ENCODE measurements at regions not wholly inside any gene's neighbourhood (a gene's known extent, or its start where the extent isn't known, plus 50 kb on each side); places are given as distances from the start of the nearest gene placed in this dataset.

DNA sequence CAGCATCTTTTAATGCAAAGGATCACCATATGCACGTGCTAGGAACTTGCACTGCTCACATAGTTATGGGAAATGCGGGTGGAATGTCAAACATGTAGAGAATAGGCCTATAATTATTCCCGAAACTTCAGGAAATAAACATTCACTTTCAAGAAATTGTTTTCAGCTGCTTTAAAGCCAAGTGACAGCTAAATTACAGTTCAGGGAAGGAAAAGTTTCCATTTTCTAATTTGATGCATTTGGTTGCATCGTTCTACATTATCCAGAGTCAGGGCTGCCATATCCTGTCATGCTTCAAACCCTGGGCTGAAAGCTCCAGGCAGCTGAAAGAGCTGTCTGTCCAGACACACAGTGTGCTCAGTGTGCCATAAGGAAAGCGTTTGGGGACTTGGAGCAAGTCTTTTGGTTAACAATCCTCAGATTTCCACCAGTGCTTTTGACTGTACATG is 518.1 kb downstream of the CSNK1G3 start:
- no peaks in the 10 kb centered on the region for H3K4me1 ChIP-seq (ENCODE audit: control insufficient read depth in 1 of 2, low read depth in 2 of 2)
- H3K36me3 ChIP-seq = no peaks in the 10 kb centered on the region
- ATAC-seq (ENCODE audit: insufficient number of reproducible peaks, low FRiP score, low read depth) (no peak), DNase-seq (ENCODE audit: low spot score) (no peak)
- TF ChIP-seq, protein P1, sequence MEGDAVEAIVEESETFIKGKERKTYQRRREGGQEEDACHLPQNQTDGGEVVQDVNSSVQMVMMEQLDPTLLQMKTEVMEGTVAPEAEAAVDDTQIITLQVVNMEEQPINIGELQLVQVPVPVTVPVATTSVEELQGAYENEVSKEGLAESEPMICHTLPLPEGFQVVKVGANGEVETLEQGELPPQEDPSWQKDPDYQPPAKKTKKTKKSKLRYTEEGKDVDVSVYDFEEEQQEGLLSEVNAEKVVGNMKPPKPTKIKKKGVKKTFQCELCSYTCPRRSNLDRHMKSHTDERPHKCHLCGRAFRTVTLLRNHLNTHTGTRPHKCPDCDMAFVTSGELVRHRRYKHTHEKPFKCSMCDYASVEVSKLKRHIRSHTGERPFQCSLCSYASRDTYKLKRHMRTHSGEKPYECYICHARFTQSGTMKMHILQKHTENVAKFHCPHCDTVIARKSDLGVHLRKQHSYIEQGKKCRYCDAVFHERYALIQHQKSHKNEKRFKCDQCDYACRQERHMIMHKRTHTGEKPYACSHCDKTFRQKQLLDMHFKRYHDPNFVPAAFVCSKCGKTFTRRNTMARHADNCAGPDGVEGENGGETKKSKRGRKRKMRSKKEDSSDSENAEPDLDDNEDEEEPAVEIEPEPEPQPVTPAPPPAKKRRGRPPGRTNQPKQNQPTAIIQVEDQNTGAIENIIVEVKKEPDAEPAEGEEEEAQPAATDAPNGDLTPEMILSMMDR (IDR thresholded peaks at IDR 0.05) = no peak
- H3K27ac ChIP-seq = no peak overlapping the region
- H3K4me3 ChIP-seq = no peak overlapping the region
- no peaks in the 10 kb centered on the region for H3K9me3 ChIP-seq
- H3K27me3 ChIP-seq (replicated peaks; ENCODE audit: insufficient read depth) = no peaks in the 10 kb centered on the region

DNA sequence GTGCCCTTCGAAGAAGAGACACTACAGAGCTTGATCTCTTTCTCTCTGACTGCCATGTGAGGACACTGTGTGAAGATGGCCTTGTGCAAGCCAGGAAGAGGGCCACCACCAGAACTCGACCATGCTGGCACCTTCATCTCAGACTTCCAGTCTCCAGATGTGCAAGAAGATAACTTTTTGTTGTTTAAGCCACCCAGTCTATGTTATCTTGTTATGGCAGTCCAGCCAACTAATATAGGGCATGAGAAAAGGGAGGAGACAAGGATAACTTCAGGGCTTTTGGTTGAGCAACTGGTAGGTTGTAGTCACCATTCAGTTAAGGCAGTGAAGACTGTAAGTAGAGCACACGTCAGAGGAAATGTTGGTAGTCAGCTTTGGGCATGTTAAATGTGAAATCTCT is 515.5 kb downstream of the CSNK1G3 start:
- no peak overlapping the region for H3K4me3 ChIP-seq
- H3K36me3 ChIP-seq = no peaks in the 10 kb centered on the region
- DNase-seq (ENCODE audit: low spot score) (no peak), ATAC-seq (ENCODE audit: insufficient number of reproducible peaks, low FRiP score, low read depth) (no peak)
- H3K9me3 ChIP-seq = no peaks in the 10 kb centered on the region
- no peaks in the 10 kb centered on the region for H3K27me3 ChIP-seq (replicated peaks; ENCODE audit: insufficient read depth)
- no peak overlapping the region for H3K27ac ChIP-seq
- H3K4me1 ChIP-seq (ENCODE audit: control insufficient read depth in 1 of 2, low read depth in 2 of 2) = no peaks in the 10 kb centered on the region
- TF ChIP-seq, protein P1 (IDR thresholded peaks at IDR 0.05) = no peak

DNA sequence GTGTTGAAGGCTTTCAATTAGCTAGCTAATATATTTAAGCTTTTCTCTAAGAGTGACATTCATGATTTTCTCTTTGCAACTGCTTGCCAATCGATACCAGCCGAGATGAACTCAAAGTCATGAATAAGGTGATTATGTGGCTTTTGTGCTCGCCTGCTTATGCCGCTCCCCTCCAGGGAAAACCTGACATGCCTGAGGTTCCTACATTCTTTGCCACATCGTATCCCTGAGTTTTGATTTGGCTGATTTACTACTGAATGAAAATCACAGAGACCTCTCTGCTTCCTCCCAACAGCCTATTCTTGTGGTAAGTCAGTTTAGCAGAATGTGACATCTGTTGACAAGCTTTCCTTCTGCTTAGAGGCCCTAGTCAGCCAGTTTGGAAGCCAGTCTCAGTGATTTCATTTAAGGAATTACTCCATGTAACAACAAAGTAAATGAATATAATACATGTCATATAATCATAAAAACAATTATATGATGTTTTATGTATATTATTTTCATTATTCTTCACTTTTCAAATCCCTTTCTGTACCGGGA is 513.4 kb downstream of the CSNK1G3 start:
- H3K4me1 ChIP-seq (ENCODE audit: control insufficient read depth in 1 of 2, low read depth in 2 of 2) = no peaks in the 10 kb centered on the region
- no peak overlapping the region for H3K27ac ChIP-seq
- ATAC-seq (ENCODE audit: insufficient number of reproducible peaks, low FRiP score, low read depth) (no peak), DNase-seq (ENCODE audit: low spot score) (no peak)
- H3K27me3 ChIP-seq (replicated peaks; ENCODE audit: insufficient read depth) = no peaks in the 10 kb centered on the region
- H3K4me3 ChIP-seq = no peak overlapping the region
- no peaks in the 10 kb centered on the region for H3K9me3 ChIP-seq
- TF ChIP-seq, protein P1 (IDR thresholded peaks at IDR 0.05) = no peak
- H3K36me3 ChIP-seq = no peaks in the 10 kb centered on the region

DNA sequence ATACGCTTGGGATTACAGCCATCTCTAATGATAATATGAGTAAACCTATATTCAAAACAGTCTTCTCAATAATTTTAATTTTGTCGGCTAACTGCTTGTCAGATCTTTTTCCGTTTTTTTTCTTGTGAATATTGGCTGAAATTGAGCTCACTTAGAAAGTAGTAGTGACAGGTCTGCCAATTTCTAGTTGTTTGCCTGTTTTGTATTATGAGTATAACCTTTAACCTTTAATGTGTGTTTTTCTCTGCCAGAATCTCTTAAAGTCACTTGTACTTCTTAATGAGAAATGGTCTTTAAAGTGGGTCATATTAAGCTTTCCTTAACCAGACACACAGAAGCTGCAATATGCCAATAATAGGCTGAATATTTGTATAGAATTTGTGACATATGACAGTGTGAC is 511.0 kb downstream of the CSNK1G3 start:
- H3K4me1 ChIP-seq (ENCODE audit: control insufficient read depth in 1 of 2, low read depth in 2 of 2) = no peaks in the 10 kb centered on the region
- H3K9me3 ChIP-seq = no peaks in the 10 kb centered on the region
- TF ChIP-seq, protein P1 (IDR thresholded peaks at IDR 0.05) = no peak
- DNase-seq (ENCODE audit: low spot score) = no peak
- no peaks in the 10 kb centered on the region for H3K27me3 ChIP-seq (replicated peaks; ENCODE audit: insufficient read depth)
- no peaks in the 10 kb centered on the region for H3K36me3 ChIP-seq
- no peak overlapping the region for H3K4me3 ChIP-seq
- H3K27ac ChIP-seq = no peak overlapping the region
- ATAC-seq (ENCODE audit: insufficient number of reproducible peaks, low FRiP score, low read depth) = no peak

DNA sequence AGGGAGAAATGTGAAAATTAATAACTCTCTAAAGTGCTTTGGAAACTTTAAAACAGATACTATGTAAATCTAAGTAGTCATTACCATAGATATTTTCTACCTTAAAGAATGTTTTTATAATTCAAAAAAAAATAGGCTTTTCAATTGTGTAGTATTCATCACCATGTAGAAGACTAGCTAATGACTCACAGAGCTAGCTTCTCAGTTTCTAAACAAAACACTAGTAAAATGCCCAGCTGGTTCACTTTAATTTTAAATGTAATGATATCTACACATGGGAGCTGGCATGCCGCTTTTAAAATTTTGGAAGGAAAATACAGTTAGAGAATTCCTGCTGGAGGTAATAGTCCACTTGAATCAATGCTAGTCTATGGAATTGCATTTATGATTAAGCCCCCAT is 509.8 kb downstream of the CSNK1G3 start:
- ATAC-seq (ENCODE audit: insufficient number of reproducible peaks, low FRiP score, low read depth) (no peak), DNase-seq (ENCODE audit: low spot score) (no peak)
- Histone ChIP-seq H3K36me3 (no peaks in the 10 kb centered on the region), H3K4me1 (ENCODE audit: control insufficient read depth in 1 of 2, low read depth in 2 of 2) (no peaks in the 10 kb centered on the region), H3K9me3 (no peaks in the 10 kb centered on the region), H3K27ac (no peak overlapping the region), H3K27me3 (replicated peaks; ENCODE audit: insufficient read depth) (no peaks in the 10 kb centered on the region), H3K4me3 (no peak overlapping the region)
- TF ChIP-seq, protein P1 (IDR thresholded peaks at IDR 0.05) = no peak

All from thoracic aorta (tissue), 2 donors.